OCI-LY3 (cell line): ENCODE measurements at regions not wholly inside any gene's neighbourhood (a gene's known extent, or its start where the extent isn't known, plus 50 kb on each side); places are given as distances from the start of the nearest gene placed in this dataset.

Experiments
- H2AFZ ChIP-seq: fragments of 200-600, 300-600 bp; shearing (Covaris generic); 2 replicates; pipeline ENCODE4 v1.6.0; 2014; ENCODE audit warnings: antibody characterized with exemption, low read depth, low read length
- H3K27ac ChIP-seq: fragments of 200-600, 300-600 bp; sonication (generic); 2 replicates; pipeline ENCODE4 v1.5.1; 2014; ENCODE audit warnings: mild to moderate bottlenecking, low read length, moderate library complexity, mixed read lengths
- H3K27me3 ChIP-seq: fragments of 200-600, 300-600 bp; sonication (generic); 2 replicates; pipeline ENCODE4 v1.6.1; 2014; ENCODE audit warnings: low read depth, low read length, mixed read lengths
- H3K36me3 ChIP-seq: fragments of 200-600, 300-600 bp; sonication (generic); replicated peaks from 2 replicates; pipeline ENCODE3; 2014; ENCODE audit warnings: low read depth, low read length, mixed read lengths
- H3K4me1 ChIP-seq: fragments of 300-600, 200-600 bp; sonication (generic); 2 replicates; pipeline ENCODE4 v1.6.1; 2014; ENCODE audit warnings: low read length, mixed read lengths
- H3K4me2 ChIP-seq: fragments of 200-600, 300-600 bp; sonication (generic); 2 replicates; pipeline ENCODE4 v1.6.1; 2014; ENCODE audit warnings: low read length, mixed read lengths
- H3K4me3 ChIP-seq: fragments of 300-600, 200-600 bp; sonication (generic); 2 replicates; pipeline ENCODE4 v1.5.1; 2014; ENCODE audit warnings: antibody characterized with exemption, mild to moderate bottlenecking, low read length, moderate library complexity
- H3K79me2 ChIP-seq: fragments of 300-600, 200-600 bp; shearing (Covaris generic); 2 replicates; pipeline ENCODE4 v1.6.1; 2014; ENCODE audit warnings: mild to moderate bottlenecking, low read length, mixed read lengths
- H3K9ac ChIP-seq: fragments of 300-600, 200-600 bp; shearing (Covaris generic); 2 replicates; pipeline ENCODE4 v1.6.0; 2014; ENCODE audit warnings: mild to moderate bottlenecking, low read length, moderate library complexity
- H3K9me3 ChIP-seq: fragments of 200-600, 300-600 bp; shearing (Covaris generic); 2 replicates; pipeline ENCODE4 v1.6.1; 2014; ENCODE audit warnings: low read length, mixed read lengths; ENCODE audit not compliant: insufficient read depth
- H4K20me1 ChIP-seq: fragments of 200-600, 300-600 bp; sonication (generic); 2 replicates; pipeline ENCODE4 v1.6.1; 2016; ENCODE audit warnings: low read length, mixed read lengths; ENCODE audit not compliant: insufficient read depth
- CTCF ChIP-seq: fragments of 200-600, 300-600 bp; sonication (generic); IDR thresholded peaks from 2 replicates; pipeline ENCODE4 v1.5.1; 2014; ENCODE audit warnings: antibody characterized with exemption, low read length, low read depth
- EZH2phosphoT487 ChIP-seq: fragments of 200-600 bp; shearing (Covaris generic); IDR thresholded peaks from 2 replicates; pipeline ENCODE4 v1.6.1; 2018; ENCODE audit warnings: antibody characterized with exemption, mixed run types, low read depth

- Histone ChIP-seq H3K9me3 (no peaks in the 10 kb centered on the region), H4K20me1 (no peaks in the 10 kb centered on the region), H3K9ac (no peak overlapping the region), H3K4me3 (no peak overlapping the region), H3K27ac (no peak overlapping the region), H2AFZ (no peak overlapping the region), H3K79me2 (no peaks in the 10 kb centered on the region), H3K36me3 (no peaks in the 10 kb centered on the region), H3K4me1 (no peaks in the 10 kb centered on the region), H3K4me2 (no peak overlapping the region), H3K27me3 (no peaks in the 10 kb centered on the region)
- no peak for TF ChIP-seq CTCF
- no peak for TF ChIP-seq EZH2phosphoT487
These were observed 257.4 kb upstream of the TRPC7 start for GRCh38 chr5:136622747-136623146.

- Histone ChIP-seq H3K9ac (no peak overlapping the region), H3K36me3 (no peaks in the 10 kb centered on the region), H3K27me3 (no peaks in the 10 kb centered on the region), H4K20me1 (no peaks in the 10 kb centered on the region), H3K79me2 (no peaks in the 10 kb centered on the region), H2AFZ (no peak overlapping the region), H3K4me2 (no peak overlapping the region), H3K4me3 (no peak overlapping the region), H3K9me3 (no peaks in the 10 kb centered on the region), H3K27ac (no peak overlapping the region), H3K4me1 (no peaks in the 10 kb centered on the region)
- TF ChIP-seq EZH2phosphoT487 (no peak), CTCF (no peak)
These were observed 256.4 kb upstream of the TRPC7 start for GRCh38 chr5:136621743-136622142.

GRCh38 chr5:136620621-136621020, 255.3 kb upstream of the TRPC7 start:
- no peak overlapping the region for H3K4me3 ChIP-seq
- no peaks in the 10 kb centered on the region for H3K79me2 ChIP-seq
- no peak overlapping the region for H3K4me2 ChIP-seq
- H2AFZ ChIP-seq = no peak overlapping the region
- no peaks in the 10 kb centered on the region for H3K27me3 ChIP-seq
- no peaks in the 10 kb centered on the region for H4K20me1 ChIP-seq
- TF ChIP-seq CTCF (no peak), EZH2phosphoT487 (no peak)
- H3K4me1 ChIP-seq = no peaks in the 10 kb centered on the region
- H3K36me3 ChIP-seq = no peaks in the 10 kb centered on the region
- no peak overlapping the region for H3K9ac ChIP-seq
- H3K27ac ChIP-seq = no peak overlapping the region
- H3K9me3 ChIP-seq = no peaks in the 10 kb centered on the region

- no peak for TF ChIP-seq CTCF
- no peak for TF ChIP-seq EZH2phosphoT487
- no peaks in the 10 kb centered on the region for H3K9me3 ChIP-seq
- H3K9ac ChIP-seq = no peak overlapping the region
- no peaks in the 10 kb centered on the region for H3K4me1 ChIP-seq
- H2AFZ ChIP-seq = no peak overlapping the region
- no peak overlapping the region for H3K27ac ChIP-seq
- no peaks in the 10 kb centered on the region for H3K79me2 ChIP-seq
- no peaks in the 10 kb centered on the region for H4K20me1 ChIP-seq
- H3K4me3 ChIP-seq = no peak overlapping the region
- no peak overlapping the region for H3K4me2 ChIP-seq
- no peaks in the 10 kb centered on the region for H3K27me3 ChIP-seq
- no peaks in the 10 kb centered on the region for H3K36me3 ChIP-seq
These were observed 254.7 kb upstream of the TRPC7 start for GRCh38 chr5:136620016-136620419.
